Suprapubic skin (tissue), 4 donors: ENCODE measurements at regions not wholly inside any gene's neighbourhood (a gene's known extent, or its start where the extent isn't known, plus 50 kb on each side); places are given as distances from the start of the nearest gene placed in this dataset.

Experiments
- DNase-seq, 2 donors: peaks; one replicate each; pipeline ENCODE4 v3.0.0-alpha.2; 2019; ENCODE audit warnings: low spot score in 2 of 2
- H3K27ac ChIP-seq: fragments of 200-600 bp; sonication (generic); one replicate; pipeline ENCODE4 v1.5.1; 2019
- H3K27me3 ChIP-seq: fragments of 200-600 bp; sonication (generic); one replicate; pipeline ENCODE4 v1.5.1; 2019
- H3K36me3 ChIP-seq: fragments of 200-600 bp; sonication (generic); one replicate; pipeline ENCODE4 v1.5.1; 2019
- H3K4me1 ChIP-seq: fragments of 200-600 bp; sonication (generic); one replicate; pipeline ENCODE4 v1.5.1; 2019
- H3K4me3 ChIP-seq: fragments of 200-600 bp; sonication (generic); one replicate; pipeline ENCODE4 v1.5.1; 2019; ENCODE audit warnings: mild to moderate bottlenecking
- H3K9me3 ChIP-seq: fragments of 200-600 bp; sonication (generic); one replicate; pipeline ENCODE4 v1.5.1; 2019
- CTCF ChIP-seq, 2 donors: fragments of 200-600 bp in 1 of 2; fragments of 450-650 bp in 1 of 2; sonication (generic) in 1 of 2; IDR thresholded peaks; one replicate each; pipeline ENCODE4 v1.5.1; 2016 to 2019; ENCODE audit warnings: antibody characterized with exemption in 2 of 2, mild to moderate bottlenecking in 1 of 2, moderate library complexity in 1 of 2
- EP300 ChIP-seq: sonication (generic); formaldehyde crosslinking; IDR thresholded peaks from one replicate; pipeline ENCODE4 v1.6.1; 2017; ENCODE audit warnings: antibody characterized with exemption
- POLR2A ChIP-seq, 2 donors: fragments of 450-650 bp; IDR thresholded peaks; one replicate each; pipeline ENCODE4 v1.6.1; 2017; ENCODE audit warnings: antibody characterized with exemption in 2 of 2, mild to moderate bottlenecking in 2 of 2, moderate library complexity in 2 of 2
- POLR2AphosphoS5 ChIP-seq, 3 donors: sonication (generic); formaldehyde crosslinking; IDR thresholded peaks; one replicate each; pipeline ENCODE4 v1.6.1; 2017; ENCODE audit warnings: antibody characterized with exemption in 3 of 3
- WGBS: methylation state at CpG from one replicate; pipeline ENCODE4 v1.1.5; 2018; 5-methylcytosine and 5-hydroxymethylcytosine counted together

DNA sequence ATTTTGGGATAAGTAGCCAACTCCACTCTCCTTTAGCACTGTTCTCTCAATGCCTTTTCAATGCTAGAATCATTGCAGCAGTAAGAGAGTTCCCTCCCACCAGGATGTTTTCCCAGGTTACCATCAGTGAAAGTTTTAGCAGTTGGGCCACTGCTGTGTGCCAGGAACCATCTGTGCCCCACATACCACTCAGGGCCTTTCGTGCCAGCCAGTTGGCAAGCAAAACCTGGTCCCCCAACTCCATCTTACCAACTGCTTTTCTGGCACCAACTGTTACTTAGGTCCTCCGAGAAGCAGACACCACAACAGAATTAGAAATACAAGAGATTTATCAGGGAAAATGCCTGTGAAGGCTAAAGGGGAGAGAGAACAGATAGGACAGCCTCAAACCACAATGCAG, 533.4 kb upstream of the NBEA start:
- Histone ChIP-seq H3K9me3 (no peaks in the 10 kb centered on the region), H3K27me3 (no peaks in the 10 kb centered on the region), H3K36me3 (no peaks in the 10 kb centered on the region), H3K4me1 (no peaks in the 10 kb centered on the region), H3K27ac (no peak overlapping the region), H3K4me3 (no peak overlapping the region)
- no peak for DNase-seq
- TF ChIP-seq POLR2AphosphoS5 (IDR thresholded peaks at IDR 0.05) (no peak), POLR2A (IDR thresholded peaks at IDR 0.05) (no peak), EP300 (no peak), CTCF (IDR thresholded peaks at IDR 0.05) (no peak)
- 77% methylated on average over 2 of the region's 2 CpGs for WGBS

GRCh38 chr13:34409496-34410182, 532.4 kb upstream of the NBEA start:
- Histone ChIP-seq H3K9me3 (no peaks in the 10 kb centered on the region), H3K27ac (no peak overlapping the region), H3K4me1 (no peaks in the 10 kb centered on the region), H3K4me3 (no peak overlapping the region), H3K27me3 (no peaks in the 10 kb centered on the region), H3K36me3 (no peaks in the 10 kb centered on the region)
- DNase-seq: no peak
- WGBS: 71% methylated on average over 7 of the region's 7 CpGs
- TF ChIP-seq EP300 (no peak), POLR2AphosphoS5 (IDR thresholded peaks at IDR 0.05) (no peak), POLR2A (IDR thresholded peaks at IDR 0.05) (no peak), CTCF (IDR thresholded peaks at IDR 0.05) (no peak)

- Histone ChIP-seq H3K9me3 (no peaks in the 10 kb centered on the region), H3K36me3 (no peaks in the 10 kb centered on the region), H3K4me1 (no peaks in the 10 kb centered on the region), H3K27ac (no peak overlapping the region), H3K4me3 (no peak overlapping the region), H3K27me3 (no peaks in the 10 kb centered on the region)
- TF ChIP-seq CTCF (IDR thresholded peaks at IDR 0.05) (no peak), POLR2A (IDR thresholded peaks at IDR 0.05) (no peak), EP300 (no peak), POLR2AphosphoS5 (IDR thresholded peaks at IDR 0.05) (no peak)
- WGBS: 63% methylated on average over 4 of the region's 4 CpGs
- no peak for DNase-seq
Observed at GRCh38 chr13:34410678-34411077, 531.4 kb upstream of the NBEA start.

DNA sequence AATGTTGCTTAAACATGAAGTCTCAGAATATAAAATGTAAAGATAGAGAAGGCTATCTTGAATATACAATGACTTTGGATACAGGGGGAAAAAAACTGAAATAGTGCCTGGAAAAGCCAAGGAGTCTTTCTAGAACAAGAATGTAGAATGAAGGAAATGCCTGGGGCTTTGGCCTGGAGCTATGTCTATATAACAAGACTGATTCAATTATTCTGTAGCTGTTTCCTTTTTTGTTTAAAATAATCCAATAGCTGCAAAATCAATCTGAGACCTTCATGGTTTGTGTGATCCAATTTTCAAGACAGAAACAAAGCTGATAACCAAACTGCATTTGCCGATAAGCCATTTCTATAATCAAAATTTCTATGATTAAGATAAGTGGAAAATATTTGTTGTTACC, 530.9 kb upstream of the NBEA start:
- Histone ChIP-seq H3K4me1 (no peaks in the 10 kb centered on the region), H3K27me3 (no peaks in the 10 kb centered on the region), H3K4me3 (no peak overlapping the region), H3K27ac (no peak overlapping the region), H3K36me3 (no peaks in the 10 kb centered on the region), H3K9me3 (no peaks in the 10 kb centered on the region)
- TF ChIP-seq CTCF (IDR thresholded peaks at IDR 0.05) (no peak), POLR2AphosphoS5 (IDR thresholded peaks at IDR 0.05) (no peak), POLR2A (IDR thresholded peaks at IDR 0.05) (no peak), EP300 (no peak)
- DNase-seq: no peak
- 92% methylated on average over 1 of the region's 1 CpG for WGBS

GRCh38 chr13:34411894-34412293, 530.2 kb upstream of the NBEA start:
- TF ChIP-seq POLR2A (IDR thresholded peaks at IDR 0.05) (no peak), CTCF (IDR thresholded peaks at IDR 0.05) (no peak), EP300 (no peak), POLR2AphosphoS5 (IDR thresholded peaks at IDR 0.05) (no peak)
- WGBS: 88% methylated on average over 4 of the region's 4 CpGs
- Histone ChIP-seq H3K27me3 (no peaks in the 10 kb centered on the region), H3K4me1 (no peaks in the 10 kb centered on the region), H3K4me3 (no peak overlapping the region), H3K27ac (no peak overlapping the region), H3K9me3 (no peaks in the 10 kb centered on the region), H3K36me3 (no peaks in the 10 kb centered on the region)
- DNase-seq: no peak
